IPS-18c (cell line): ENCODE measurements at regions not wholly inside any gene's neighbourhood (a gene's known extent, or its start where the extent isn't known, plus 50 kb on each side); places are given as distances from the start of the nearest gene placed in this dataset.

ENCODE experiments used
- H3K4me3 ChIP-seq: 2 replicates; pipeline ENCODE4 v1.7.0; 2013; ENCODE audit warnings: low read depth, mild to moderate bottlenecking, low read length, moderate library complexity; ENCODE audit not compliant: insufficient read depth
- H3K9me3 ChIP-seq: one replicate; pipeline ENCODE4 v1.6.1; 2013; ENCODE audit warnings: mild to moderate bottlenecking, low read length, moderate library complexity; ENCODE audit not compliant: control insufficient read depth, insufficient read depth

DNA sequence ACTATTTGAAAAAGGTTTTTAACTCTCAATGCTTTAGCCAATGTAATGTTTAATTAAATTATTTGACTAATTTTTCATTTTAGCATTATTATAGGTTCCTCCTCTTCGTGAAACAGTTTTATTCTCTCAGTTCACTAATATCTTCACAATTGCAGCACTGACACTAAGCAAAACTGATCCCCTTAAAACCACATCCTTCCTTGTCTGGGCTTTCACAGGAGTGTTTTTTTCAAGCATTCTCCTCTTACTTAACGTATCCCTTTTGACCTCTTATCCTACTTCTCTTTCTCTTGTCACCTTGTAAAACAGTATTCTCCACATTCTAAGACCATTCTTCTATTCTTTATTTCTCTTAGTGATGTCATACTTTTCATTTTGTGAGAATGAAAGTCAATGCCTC lies 112.8 kb downstream of the DSC3 start:
- no peak overlapping the region for H3K4me3 ChIP-seq

DNA sequence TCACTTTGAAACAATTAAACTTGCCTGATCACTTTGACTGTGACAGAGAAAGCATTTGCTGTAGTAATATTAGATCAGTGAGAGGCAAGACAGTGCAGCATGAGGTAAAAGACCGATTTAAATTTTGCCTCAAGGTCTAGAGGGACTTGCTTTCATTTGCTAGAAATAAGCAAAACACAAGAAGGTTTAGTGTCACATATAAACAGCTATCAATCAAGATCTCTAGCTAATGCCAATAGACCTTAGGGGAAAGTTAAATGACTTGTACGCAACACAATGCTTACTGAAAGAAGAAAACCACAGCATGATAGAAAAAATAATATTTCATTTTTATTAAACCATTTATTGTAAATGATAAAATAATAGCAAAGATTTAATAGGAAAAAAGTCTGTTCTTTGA lies 113.5 kb downstream of the DSC3 start:
- Histone ChIP-seq H3K9me3 (no peaks in the 10 kb centered on the region), H3K4me3 (no peak overlapping the region)

More for the DNA sequence above, 112.8 kb downstream of the DSC3 start:
- H3K9me3 ChIP-seq = no peaks in the 10 kb centered on the region

- H3K9me3 ChIP-seq = no peaks in the 10 kb centered on the region
Observed at GRCh38 chr18:30927517-30928075, 114.9 kb downstream of the DSC3 start.

GRCh38 chr18:30927042-30927441 lies 115.5 kb downstream of the DSC3 start:
- Histone ChIP-seq H3K4me3 (no peak overlapping the region), H3K9me3 (no peaks in the 10 kb centered on the region)

More at GRCh38 chr18:30927517-30928075, 114.9 kb downstream of the DSC3 start:
- no peak overlapping the region for H3K4me3 ChIP-seq

GRCh38 chr18:30925795-30926194 lies 116.7 kb downstream of the DSC3 start:
- no peaks in the 10 kb centered on the region for H3K9me3 ChIP-seq
- no peak overlapping the region for H3K4me3 ChIP-seq

- Histone ChIP-seq H3K4me3 (no peak overlapping the region), H3K9me3 (no peaks in the 10 kb centered on the region)
Observed at GRCh38 chr18:30920757-30921156, 121.8 kb downstream of the DSC3 start.

- H3K4me3 ChIP-seq = no peak overlapping the region
- no peaks in the 10 kb centered on the region for H3K9me3 ChIP-seq
Observed at GRCh38 chr18:30920351-30920750, 122.2 kb downstream of the DSC3 start.

GRCh38 chr18:30917651-30918050 lies 124.9 kb downstream of the DSC3 start:
- no peak overlapping the region for H3K4me3 ChIP-seq
- no peaks in the 10 kb centered on the region for H3K9me3 ChIP-seq

- Histone ChIP-seq H3K9me3 (no peaks in the 10 kb centered on the region), H3K4me3 (no peak overlapping the region)
Observed at GRCh38 chr18:30915336-30915988, 127.1 kb downstream of the DSC3 start.

GRCh38 chr18:30908381-30908780 lies 134.2 kb downstream of the DSC3 start:
- no peaks in the 10 kb centered on the region for H3K9me3 ChIP-seq
- no peak overlapping the region for H3K4me3 ChIP-seq

- H3K9me3 ChIP-seq = no peaks in the 10 kb centered on the region
- no peak overlapping the region for H3K4me3 ChIP-seq
Observed at GRCh38 chr18:30903566-30903965, 139.0 kb downstream of the DSC3 start.

DNA sequence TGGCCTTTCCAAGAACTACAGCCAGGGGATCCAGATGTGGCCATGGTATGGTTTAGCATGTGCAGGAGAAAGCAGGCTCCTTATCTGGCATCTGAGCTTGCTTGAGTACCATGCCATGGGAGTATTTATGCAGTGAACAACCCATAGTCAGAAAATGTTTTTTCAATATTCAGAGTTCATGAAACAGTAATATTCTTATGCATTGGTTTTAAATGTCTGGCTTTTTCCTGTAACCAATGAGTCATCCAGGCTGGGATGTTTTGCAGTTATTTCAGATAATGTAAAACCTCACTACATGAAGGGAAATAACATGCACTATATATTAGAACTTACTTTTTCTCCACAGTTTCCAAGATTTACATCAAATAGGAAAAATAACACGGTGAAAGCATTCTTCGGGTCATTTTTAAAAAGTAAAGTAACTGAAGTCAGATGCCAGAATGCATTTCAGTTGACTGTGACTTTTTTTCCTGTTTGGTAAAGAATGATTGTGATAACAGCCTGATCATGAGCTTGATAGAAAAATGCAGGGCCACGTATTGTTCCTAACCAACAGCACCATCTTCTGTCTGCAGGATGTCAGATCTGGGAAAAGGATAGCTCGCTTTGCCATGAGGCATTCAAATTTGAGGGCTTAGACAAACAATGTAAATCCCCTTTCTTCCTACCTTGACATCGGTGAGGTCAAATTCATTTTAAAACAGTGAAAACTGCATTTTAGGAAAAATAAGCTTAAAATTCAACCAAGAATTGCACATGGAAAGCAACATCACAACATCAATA lies 152.8 kb downstream of the DSC3 start:
- H3K9me3 ChIP-seq = no peaks in the 10 kb centered on the region
- no peak overlapping the region for H3K4me3 ChIP-seq

- Histone ChIP-seq H3K4me3 (no peak overlapping the region), H3K9me3 (no peaks in the 10 kb centered on the region)
Observed at GRCh38 chr18:30888344-30888743, 154.2 kb downstream of the DSC3 start.

- Histone ChIP-seq H3K4me3 (no peak overlapping the region), H3K9me3 (no peaks in the 10 kb centered on the region)
Observed at GRCh38 chr18:30886998-30887397, 155.5 kb downstream of the DSC3 start.

DNA sequence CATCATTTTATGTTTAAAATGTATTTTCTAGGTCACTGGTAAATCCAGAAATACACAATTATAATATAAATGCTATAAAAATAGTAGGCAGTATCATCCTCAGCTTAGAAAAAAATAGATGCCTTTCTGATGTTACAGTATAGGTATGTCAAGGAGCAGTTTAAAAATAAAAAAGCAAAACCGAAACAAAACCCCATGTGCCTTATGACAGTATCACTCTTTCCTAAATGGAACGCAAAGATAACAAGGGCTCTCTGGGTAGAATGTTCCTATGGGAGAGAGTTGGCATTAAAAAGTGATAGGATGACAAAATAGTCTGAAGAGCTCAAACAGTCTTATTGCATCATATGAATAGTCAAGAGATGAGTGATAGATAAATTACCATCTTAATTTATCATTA lies 172.1 kb downstream of the DSC3 start:
- no peak overlapping the region for H3K4me3 ChIP-seq
- H3K9me3 ChIP-seq = no peaks in the 10 kb centered on the region

DNA sequence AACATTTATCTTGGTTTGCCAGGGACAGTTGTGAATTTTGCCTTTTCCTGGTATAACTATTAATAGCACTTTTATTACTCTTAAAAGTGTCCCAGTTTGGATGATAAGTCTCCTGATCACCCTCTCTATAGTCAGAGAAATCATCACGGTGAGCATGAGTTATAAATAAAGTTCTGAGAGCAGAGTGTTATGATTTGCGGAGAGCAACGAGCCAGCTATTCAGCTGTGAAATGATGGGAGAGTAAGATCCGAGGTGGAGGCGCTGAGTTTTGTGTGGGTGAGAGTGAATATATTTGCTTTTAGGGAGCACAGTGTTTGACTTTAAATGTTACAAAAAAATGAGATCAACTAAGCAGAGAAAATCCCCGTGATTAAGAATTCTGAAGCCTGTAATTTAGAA lies 179.6 kb downstream of the DSC3 start:
- no peaks in the 10 kb centered on the region for H3K9me3 ChIP-seq
- H3K4me3 ChIP-seq = no peak overlapping the region

DNA sequence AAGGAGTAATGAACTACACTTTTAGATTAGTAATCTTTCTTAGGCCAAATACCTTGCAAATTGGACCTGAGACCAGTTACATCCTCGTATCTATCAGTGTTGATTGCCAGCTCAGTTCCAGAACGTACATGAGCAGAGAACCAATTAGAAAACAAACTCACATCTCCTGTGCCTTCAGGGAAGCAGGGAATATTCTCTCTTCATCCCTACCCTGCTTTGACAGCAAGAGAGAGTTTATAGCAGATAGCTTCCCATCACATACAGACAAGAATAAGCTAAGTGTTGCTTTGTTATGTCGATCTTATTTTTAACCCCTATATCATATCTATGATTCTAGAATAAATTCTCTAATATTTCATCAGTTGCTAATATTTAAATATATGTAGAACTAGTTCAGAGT lies 181.8 kb downstream of the DSC3 start:
- Histone ChIP-seq H3K9me3 (no peaks in the 10 kb centered on the region), H3K4me3 (no peak overlapping the region)

GRCh38 chr18:30859036-30859435 lies 183.5 kb downstream of the DSC3 start:
- Histone ChIP-seq H3K4me3 (no peak overlapping the region), H3K9me3 (no peaks in the 10 kb centered on the region)
